Right cardiac atrium (tissue), 5 donors: ENCODE measurements at regions not wholly inside any gene's neighbourhood (a gene's known extent, or its start where the extent isn't known, plus 50 kb on each side); places are given as distances from the start of the nearest gene placed in this dataset.
"Not testable (repeated sequence)": the region's sequence is repeated elsewhere in the genome, so short reads cannot be mapped to it uniquely, and the experiment has no call there.

Experiments used
- ATAC-seq, 2 donors: fragments of 200-7000 bp; cut with Tn5 transposase; one replicate each; pipeline versions ENCODE4 v1.8.0 to v1.9.1; 2020; ENCODE audit warnings: moderate library complexity in 2 of 2, mild to moderate bottlenecking in 1 of 2
- DNase-seq, 3 donors: peaks; one replicate each; pipeline ENCODE4 v3.0.0-alpha.2; 2020
- H3K27ac ChIP-seq: one replicate; pipeline ENCODE4 v1.5.1; 2013; ENCODE audit warnings: mild to moderate bottlenecking, low read length, control low read depth, moderate library complexity
- H3K27me3 ChIP-seq: one replicate; pipeline ENCODE4 v1.6.1; 2013; ENCODE audit not compliant: control insufficient read depth, insufficient read depth
- H3K4me1 ChIP-seq: one replicate; pipeline ENCODE4 v1.6.1; 2013; ENCODE audit warnings: low read length; ENCODE audit not compliant: control insufficient read depth, insufficient read depth
- H3K4me3 ChIP-seq: one replicate; pipeline ENCODE4 v1.5.1; 2013; ENCODE audit warnings: low read length, control low read depth
- H3K9me3 ChIP-seq: one replicate; pipeline ENCODE4 v1.6.1; 2013; ENCODE audit warnings: low read length; ENCODE audit not compliant: control insufficient read depth
- WGBS: extraction: QIAGEN DNeasy Blood & Tissue Kit; methylation state at CpG from one replicate; pipeline ENCODE4 v1.1.7; 2013; 5-methylcytosine and 5-hydroxymethylcytosine counted together
- intact Hi-C, 4 donors: fragments of 100-400 bp; cut with DNase I; formaldehyde crosslinking; loops; one replicate each; pipeline versions ENCODE4 v1.11.0 to v1.14.0; 2022 to 2023
- donor health status: healthy with polysubstance abuse.
- donor health status: DM: no; HTN: yes; CAD: no.
- donor health status: DM: no; HTN: no; CAD: no.
- donor health status: DM: no; HTN: yes; CAD: no; lungs with severe emphysema.
- donor health status: DM: yes; HTN: yes; CAD: no.

GRCh38 chr4:153901220-153901619 lies 112.3 kb upstream of the SFRP2 start:
- H3K27ac ChIP-seq, result no peak overlapping the region
- intact Hi-C loops, result no loop called here
- H3K4me3 ChIP-seq, result no peak overlapping the region
- WGBS, result 57% methylated on average over 2 of the region's 2 CpGs
- no peaks in the 10 kb centered on the region for H3K9me3 ChIP-seq
- no peaks in the 10 kb centered on the region for H3K4me1 ChIP-seq
- no peak for DNase-seq
- no peaks in the 10 kb centered on the region for H3K27me3 ChIP-seq
- no peak for ATAC-seq

- Histone ChIP-seq H3K4me1 (no peaks in the 10 kb centered on the region), H3K27ac (no peak overlapping the region), H3K27me3 (no peaks in the 10 kb centered on the region), H3K9me3 (no peaks in the 10 kb centered on the region), H3K4me3 (no peak overlapping the region)
- 71% methylated on average over 6 of the region's 6 CpGs for WGBS
- DNase-seq (no peak), ATAC-seq (no peak)
- intact Hi-C loops, result no loop called here
Measured at GRCh38 chr4:153900426-153900825, 111.5 kb upstream of the SFRP2 start.

- Histone ChIP-seq H3K4me1 (no peaks in the 10 kb centered on the region), H3K27me3 (no peaks in the 10 kb centered on the region), H3K27ac (no peak overlapping the region), H3K4me3 (no peak overlapping the region), H3K9me3 (no peaks in the 10 kb centered on the region)
- DNase-seq, result no peak
- intact Hi-C loops, result no loop called here
- ATAC-seq, result no peak
- 81% methylated on average over 4 of the region's 4 CpGs for WGBS
Measured at GRCh38 chr4:153890761-153891160, 101.9 kb upstream of the SFRP2 start.

- Histone ChIP-seq H3K4me1 (no peaks in the 10 kb centered on the region), H3K27ac (no peak overlapping the region), H3K27me3 (no peaks in the 10 kb centered on the region), H3K9me3 (no peaks in the 10 kb centered on the region), H3K4me3 (no peak overlapping the region)
- intact Hi-C loops, result no loop called here
- ATAC-seq, result no peak
- DNase-seq, result no peak
Measured at GRCh38 chr4:153887217-153887616, 98.3 kb upstream of the SFRP2 start.

GRCh38 chr4:153884325-153884724 lies 95.4 kb upstream of the SFRP2 start:
- DNase-seq, result no peak
- Histone ChIP-seq H3K27ac (no peak overlapping the region), H3K27me3 (no peaks in the 10 kb centered on the region), H3K4me3 (no peak overlapping the region), H3K4me1 (no peaks in the 10 kb centered on the region), H3K9me3 (no peaks in the 10 kb centered on the region)
- WGBS, result 95% methylated on average over 1 of the region's 1 CpG
- ATAC-seq, result no peak
- intact Hi-C loops, result no loop called here

GRCh38 chr4:153880983-153881382 lies 92.1 kb upstream of the SFRP2 start:
- ATAC-seq (no peak), DNase-seq (no peak)
- H3K4me1 ChIP-seq, result no peaks in the 10 kb centered on the region
- no peaks in the 10 kb centered on the region for H3K9me3 ChIP-seq
- H3K27me3 ChIP-seq, result no peaks in the 10 kb centered on the region
- intact Hi-C loops, result no loop called here
- WGBS, result 93% methylated on average over 2 of the region's 2 CpGs
- H3K4me3 ChIP-seq, result no peak overlapping the region
- H3K27ac ChIP-seq, result no peak overlapping the region

- intact Hi-C loops, result no loop called here
- no peaks in the 10 kb centered on the region for H3K4me1 ChIP-seq
- ATAC-seq (no peak), DNase-seq (no peak)
- no peak overlapping the region for H3K4me3 ChIP-seq
- H3K27me3 ChIP-seq, result no peaks in the 10 kb centered on the region
- no peaks in the 10 kb centered on the region for H3K9me3 ChIP-seq
- H3K27ac ChIP-seq, result no peak overlapping the region
Measured at GRCh38 chr4:153877898-153878297, 89.0 kb upstream of the SFRP2 start.

GRCh38 chr4:153873741-153874140 lies 84.9 kb upstream of the SFRP2 start:
- Histone ChIP-seq H3K27me3 (no peaks in the 10 kb centered on the region), H3K27ac (no peak overlapping the region), H3K9me3 (no peaks in the 10 kb centered on the region), H3K4me1 (no peaks in the 10 kb centered on the region), H3K4me3 (no peak overlapping the region)
- WGBS, result 90% methylated on average over 1 of the region's 1 CpG
- DNase-seq (no peak), ATAC-seq (no peak)
- intact Hi-C loops, result no loop called here

GRCh38 chr4:153866766-153867165 lies 77.9 kb upstream of the SFRP2 start:
- H3K9me3 ChIP-seq, H3K27me3 ChIP-seq, intact Hi-C loops, H3K4me1 ChIP-seq, DNase-seq, H3K4me3 ChIP-seq, H3K27ac ChIP-seq, ATAC-seq: not testable (repeated sequence)
- 91% methylated on average over 1 of the region's 1 CpG for WGBS

- Histone ChIP-seq H3K4me3 (no peak overlapping the region), H3K27me3 (no peaks in the 10 kb centered on the region), H3K9me3 (peaks cover 2% of the 10 kb centered on the region), H3K4me1 (no peaks in the 10 kb centered on the region), H3K27ac (no peak overlapping the region)
- ATAC-seq (no peak), DNase-seq (no peak)
- 69% methylated on average over 1 of the region's 1 CpG for WGBS
- intact Hi-C loops, result no loop called here
Measured at GRCh38 chr4:153852501-153852900, 63.6 kb upstream of the SFRP2 start.

- Histone ChIP-seq H3K4me3 (no peak overlapping the region), H3K4me1 (no peaks in the 10 kb centered on the region), H3K27ac (no peak overlapping the region), H3K27me3 (no peaks in the 10 kb centered on the region), H3K9me3 (peaks cover 2% of the 10 kb centered on the region)
- DNase-seq, result no peak
- WGBS, result 27% methylated on average over 2 of the region's 2 CpGs
- peak in 1 of 2 donors; percentile 70 for ATAC-seq
- intact Hi-C loops, result no loop called here
Measured at GRCh38 chr4:153850533-153851280, 61.8 kb upstream of the SFRP2 start.

GRCh38 chr4:153844144-153844543 lies 55.3 kb upstream of the SFRP2 start:
- Histone ChIP-seq H3K27me3 (no peaks in the 10 kb centered on the region), H3K4me3 (no peak overlapping the region), H3K9me3 (peaks cover 2% of the 10 kb centered on the region), H3K4me1 (no peaks in the 10 kb centered on the region), H3K27ac (no peak overlapping the region)
- intact Hi-C loops, result no loop called here
- WGBS, result 59% methylated on average over 3 of the region's 3 CpGs
- ATAC-seq (no peak), DNase-seq (no peak)
